GM23248 (cell line): ENCODE measurements at regions not wholly inside any gene's neighbourhood (a gene's known extent, or its start where the extent isn't known, plus 50 kb on each side); places are given as distances from the start of the nearest gene placed in this dataset.

Experiments used
- EZH2 ChIP-seq: fragments of 200-600 bp; sonication (generic); IDR thresholded peaks from 2 replicates; pipeline ENCODE4 v1.6.1; 2018; ENCODE audit warnings: antibody characterized with exemption, mild to moderate bottlenecking; ENCODE audit not compliant: insufficient read depth, poor library complexity, severe bottlenecking
- EZH2phosphoT487 ChIP-seq: fragments of 200-600 bp; sonication (generic); IDR thresholded peaks from 2 replicates; pipeline ENCODE4 v1.6.1; 2018; ENCODE audit warnings: antibody characterized with exemption, moderate library complexity, mild to moderate bottlenecking, low read depth; ENCODE audit not compliant: insufficient read depth

DNA sequence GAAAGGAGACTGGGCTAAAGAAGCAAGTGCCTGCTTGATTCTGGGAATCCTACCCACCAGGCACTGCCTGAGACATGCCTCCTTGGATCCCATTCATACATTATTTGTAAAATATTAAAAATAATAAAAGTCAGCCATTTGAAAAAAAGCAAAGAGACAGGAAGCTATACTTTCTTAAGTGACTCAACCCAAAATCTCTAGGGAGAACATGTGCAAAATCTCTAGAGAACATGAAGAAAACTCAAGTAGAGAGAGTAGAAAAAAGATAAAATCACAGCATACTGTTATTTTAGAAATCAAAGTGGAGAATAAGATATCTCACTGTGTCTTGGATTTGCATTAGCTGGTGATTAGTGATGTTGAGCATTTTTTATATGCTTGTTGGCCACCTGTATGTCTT, 197.2 kb upstream of the GGTLC1 start:
- TF ChIP-seq EZH2phosphoT487 (no peak), EZH2 (no peak)
